SU-DHL-6 (cell line): ENCODE measurements at regions not wholly inside any gene's neighbourhood (a gene's known extent, or its start where the extent isn't known, plus 50 kb on each side); places are given as distances from the start of the nearest gene placed in this dataset.

Source experiments
- EZH2phosphoT487 ChIP-seq: fragments of 200-600 bp; sonication (generic), shearing (Covaris generic); conservative IDR thresholded peaks from 2 replicates; pipeline ENCODE4 v1.6.1; 2018; ENCODE audit warnings: mild to moderate bottlenecking, antibody characterized with exemption, low read length, moderate library complexity, mixed read lengths
- TF ChIP-seq, protein P1 (sequence below): fragments of 200-600 bp; sonication (generic); IDR thresholded peaks from one replicate; pipeline ENCODE4 v1.5.1; 2017; ENCODE audit warnings: antibody characterized with exemption, mild to moderate bottlenecking, low read length, moderate library complexity; ENCODE audit not compliant: insufficient read depth, poor library complexity, severe bottlenecking

DNA sequence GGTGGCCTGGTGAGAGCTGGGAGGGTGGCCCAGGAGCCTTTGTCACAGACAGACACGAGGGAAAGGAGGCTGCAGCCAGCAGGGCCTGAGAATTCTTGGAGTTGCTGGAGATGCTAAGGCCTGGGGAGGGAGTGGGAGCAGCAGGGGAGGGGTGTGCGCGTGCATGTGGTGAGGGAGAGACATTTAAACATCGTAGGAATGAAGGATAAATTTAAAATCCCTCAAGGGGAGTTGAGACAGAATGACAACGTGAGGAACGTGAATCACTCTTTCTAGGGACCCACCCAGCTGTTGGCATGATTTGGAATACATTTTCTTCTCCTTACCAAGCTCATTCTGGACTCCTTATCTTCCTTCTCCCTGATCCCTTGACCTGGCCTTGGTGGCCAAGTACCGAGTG lies 73.3 kb upstream of the CACNA1E start:
- TF ChIP-seq, protein P1, sequence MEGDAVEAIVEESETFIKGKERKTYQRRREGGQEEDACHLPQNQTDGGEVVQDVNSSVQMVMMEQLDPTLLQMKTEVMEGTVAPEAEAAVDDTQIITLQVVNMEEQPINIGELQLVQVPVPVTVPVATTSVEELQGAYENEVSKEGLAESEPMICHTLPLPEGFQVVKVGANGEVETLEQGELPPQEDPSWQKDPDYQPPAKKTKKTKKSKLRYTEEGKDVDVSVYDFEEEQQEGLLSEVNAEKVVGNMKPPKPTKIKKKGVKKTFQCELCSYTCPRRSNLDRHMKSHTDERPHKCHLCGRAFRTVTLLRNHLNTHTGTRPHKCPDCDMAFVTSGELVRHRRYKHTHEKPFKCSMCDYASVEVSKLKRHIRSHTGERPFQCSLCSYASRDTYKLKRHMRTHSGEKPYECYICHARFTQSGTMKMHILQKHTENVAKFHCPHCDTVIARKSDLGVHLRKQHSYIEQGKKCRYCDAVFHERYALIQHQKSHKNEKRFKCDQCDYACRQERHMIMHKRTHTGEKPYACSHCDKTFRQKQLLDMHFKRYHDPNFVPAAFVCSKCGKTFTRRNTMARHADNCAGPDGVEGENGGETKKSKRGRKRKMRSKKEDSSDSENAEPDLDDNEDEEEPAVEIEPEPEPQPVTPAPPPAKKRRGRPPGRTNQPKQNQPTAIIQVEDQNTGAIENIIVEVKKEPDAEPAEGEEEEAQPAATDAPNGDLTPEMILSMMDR: no peak
- TF ChIP-seq EZH2phosphoT487: no peak
